ENCODE measurements at regions not wholly inside any gene's neighbourhood (a gene's known extent, or its start where the extent isn't known, plus 50 kb on each side); places are given as distances from the start of the nearest gene placed in this dataset.
"Not testable (repeated sequence)": the region's sequence is repeated elsewhere in the genome, so short reads cannot be mapped to it uniquely, and the experiment has no call there.

DNA sequence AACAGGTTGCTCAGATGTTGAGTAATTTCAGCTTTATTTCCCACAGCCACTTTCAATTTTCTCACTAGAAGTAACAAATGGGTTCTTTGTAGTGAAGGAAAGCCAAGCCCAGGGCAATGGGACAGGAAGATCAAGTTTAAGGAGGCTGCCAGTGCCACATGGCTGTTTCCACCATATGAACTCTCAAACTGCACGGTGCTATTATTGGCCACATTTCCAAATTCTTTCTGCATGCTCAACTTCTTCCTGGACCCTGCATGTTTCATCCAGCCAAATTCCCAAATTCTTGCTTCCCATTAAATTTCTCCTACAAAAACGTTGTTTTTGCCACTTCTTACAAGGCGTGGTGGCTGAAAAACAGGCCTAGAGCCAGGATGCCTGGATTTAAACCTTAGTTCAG is 193.3 kb upstream of the SPHKAP start:
- no peak overlapping the region for H3K4me3 ChIP-seq (replicated peaks; ENCODE audit: low read depth, low read length)
- no peak for DNase-seq (ENCODE audit: low read depth)
- TF ChIP-seq, protein P1, sequence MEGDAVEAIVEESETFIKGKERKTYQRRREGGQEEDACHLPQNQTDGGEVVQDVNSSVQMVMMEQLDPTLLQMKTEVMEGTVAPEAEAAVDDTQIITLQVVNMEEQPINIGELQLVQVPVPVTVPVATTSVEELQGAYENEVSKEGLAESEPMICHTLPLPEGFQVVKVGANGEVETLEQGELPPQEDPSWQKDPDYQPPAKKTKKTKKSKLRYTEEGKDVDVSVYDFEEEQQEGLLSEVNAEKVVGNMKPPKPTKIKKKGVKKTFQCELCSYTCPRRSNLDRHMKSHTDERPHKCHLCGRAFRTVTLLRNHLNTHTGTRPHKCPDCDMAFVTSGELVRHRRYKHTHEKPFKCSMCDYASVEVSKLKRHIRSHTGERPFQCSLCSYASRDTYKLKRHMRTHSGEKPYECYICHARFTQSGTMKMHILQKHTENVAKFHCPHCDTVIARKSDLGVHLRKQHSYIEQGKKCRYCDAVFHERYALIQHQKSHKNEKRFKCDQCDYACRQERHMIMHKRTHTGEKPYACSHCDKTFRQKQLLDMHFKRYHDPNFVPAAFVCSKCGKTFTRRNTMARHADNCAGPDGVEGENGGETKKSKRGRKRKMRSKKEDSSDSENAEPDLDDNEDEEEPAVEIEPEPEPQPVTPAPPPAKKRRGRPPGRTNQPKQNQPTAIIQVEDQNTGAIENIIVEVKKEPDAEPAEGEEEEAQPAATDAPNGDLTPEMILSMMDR (IDR thresholded peaks at IDR 0.05; ENCODE audit: low read length, missing control alignments): no peak

DNA sequence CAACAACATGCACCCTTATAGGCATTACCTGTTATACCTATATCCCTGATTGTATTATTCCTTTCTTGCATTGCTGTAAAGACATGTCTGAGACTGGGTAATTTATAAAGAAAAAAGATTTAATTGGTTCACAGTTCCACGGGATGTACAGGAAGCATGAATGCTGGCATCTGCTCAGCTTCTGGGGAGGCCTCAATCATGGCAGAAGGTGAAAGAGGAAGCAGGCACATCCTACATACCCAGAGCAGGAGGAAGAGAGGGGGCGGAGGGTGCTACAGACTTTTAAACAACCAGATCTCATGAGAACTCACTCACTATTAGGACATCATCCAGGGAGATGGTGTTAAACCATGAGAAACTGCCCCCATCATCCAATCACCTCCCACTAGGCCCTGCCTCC is 191.7 kb upstream of the SPHKAP start:
- TF ChIP-seq, protein P1 (IDR thresholded peaks at IDR 0.05; ENCODE audit: low read length, missing control alignments): no peak
- no peak for DNase-seq (ENCODE audit: low read depth)
- no peak overlapping the region for H3K4me3 ChIP-seq (replicated peaks; ENCODE audit: low read depth, low read length)

DNA sequence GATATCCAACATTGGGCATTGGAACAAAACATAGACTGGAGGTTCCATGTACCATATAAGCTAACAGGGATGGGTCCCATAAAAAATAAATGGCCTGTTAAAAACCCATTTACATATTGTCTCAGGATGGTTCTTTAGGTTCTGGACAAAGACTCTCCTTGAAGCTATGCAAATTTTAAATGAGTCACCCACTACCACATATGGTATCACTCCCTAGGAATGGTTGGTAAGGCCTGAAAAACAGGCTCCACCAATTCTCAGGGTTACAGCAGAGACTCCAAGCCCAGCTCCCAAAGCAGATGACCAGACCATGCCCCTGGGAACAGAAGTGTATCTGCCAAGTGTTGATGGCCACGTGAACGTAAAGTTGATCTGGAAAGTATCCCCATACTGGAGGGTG is 190.7 kb upstream of the SPHKAP start:
- DNase-seq (ENCODE audit: low read depth): no peak
- H3K4me3 ChIP-seq (replicated peaks; ENCODE audit: low read depth, low read length): no peak overlapping the region
- TF ChIP-seq, protein P1 (IDR thresholded peaks at IDR 0.05; ENCODE audit: low read length, missing control alignments): no peak

DNA sequence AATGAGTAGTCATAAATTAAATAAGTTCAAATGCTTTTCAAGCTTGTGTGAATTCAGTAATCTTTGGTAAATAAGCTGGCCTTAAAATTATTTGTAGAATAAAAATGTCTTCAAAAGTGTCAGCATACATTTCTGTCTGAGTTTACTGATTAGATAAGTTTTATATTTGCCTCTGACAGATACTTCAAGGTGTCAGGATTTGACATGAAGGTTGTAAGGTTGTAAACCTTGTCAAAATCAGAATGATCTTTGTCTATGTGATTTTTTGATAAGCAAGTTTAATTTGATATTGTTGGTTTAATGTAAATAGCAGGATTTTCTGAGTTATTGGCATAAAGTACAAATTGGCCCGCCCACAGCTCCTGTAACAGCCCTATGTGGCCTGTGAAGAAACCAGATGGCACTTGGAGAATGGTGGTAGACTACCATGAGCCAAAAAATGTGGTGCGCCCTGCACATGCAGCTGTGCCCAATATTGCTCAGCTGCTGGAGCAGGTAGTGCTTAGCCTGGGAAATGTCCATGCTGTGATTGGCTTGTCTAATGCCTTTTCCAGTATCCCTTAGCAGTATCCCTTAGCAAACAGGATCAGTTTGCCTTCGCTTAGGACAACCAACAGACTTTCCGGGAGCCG is 188.0 kb upstream of the SPHKAP start:
- TF ChIP-seq, protein P1 (IDR thresholded peaks at IDR 0.05; ENCODE audit: low read length, missing control alignments): no peak
- no peak overlapping the region for H3K4me3 ChIP-seq (replicated peaks; ENCODE audit: low read depth, low read length)
- DNase-seq (ENCODE audit: low read depth): no peak

DNA sequence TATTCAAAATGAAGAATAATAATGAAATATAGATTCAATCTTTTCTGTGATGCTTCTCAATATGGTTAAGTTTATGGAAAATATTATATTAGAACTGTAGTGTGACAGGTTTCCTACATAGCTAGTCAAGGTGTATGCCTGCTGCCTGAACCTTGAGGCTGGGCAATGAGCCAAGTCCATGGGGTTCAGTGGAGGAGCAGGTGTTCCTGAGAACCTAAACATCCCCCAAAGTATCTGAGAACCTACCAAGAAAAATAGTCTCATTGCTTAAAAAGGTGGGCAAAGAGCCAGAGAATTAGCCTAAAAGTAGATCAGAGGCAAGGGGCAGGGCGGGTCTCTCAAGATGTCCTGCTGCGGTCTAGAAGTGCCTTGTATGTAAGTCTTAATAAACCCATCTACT is 185.9 kb upstream of the SPHKAP start:
- TF ChIP-seq, protein P1 (IDR thresholded peaks at IDR 0.05; ENCODE audit: low read length, missing control alignments): no peak

DNA sequence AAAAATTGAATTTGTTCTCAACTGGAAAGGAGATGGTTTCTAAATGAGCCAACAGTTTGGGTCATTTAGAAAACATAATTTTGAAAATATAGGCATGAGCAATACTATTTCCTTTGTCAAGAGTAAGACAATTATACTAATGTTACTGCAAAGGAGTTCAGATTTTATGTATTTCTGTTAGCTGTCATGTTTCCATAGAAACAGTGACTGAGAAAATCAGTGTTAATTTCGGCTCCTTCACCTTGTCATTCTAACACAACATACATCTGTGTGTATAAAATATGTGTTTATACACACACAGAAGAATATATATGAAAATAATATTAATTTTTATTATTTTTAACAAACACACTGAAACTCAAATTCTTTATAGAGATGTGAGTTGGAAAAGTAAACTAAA is 178.0 kb upstream of the SPHKAP start:
- TF ChIP-seq, protein P1 (IDR thresholded peaks at IDR 0.05; ENCODE audit: low read length, missing control alignments): no peak
- no peak for DNase-seq (ENCODE audit: low read depth)
- no peak overlapping the region for H3K4me3 ChIP-seq (replicated peaks; ENCODE audit: low read depth, low read length)

More for the DNA sequence above, 185.9 kb upstream of the SPHKAP start:
- no peak for DNase-seq (ENCODE audit: low read depth)
- no peak overlapping the region for H3K4me3 ChIP-seq (replicated peaks; ENCODE audit: low read depth, low read length)

DNA sequence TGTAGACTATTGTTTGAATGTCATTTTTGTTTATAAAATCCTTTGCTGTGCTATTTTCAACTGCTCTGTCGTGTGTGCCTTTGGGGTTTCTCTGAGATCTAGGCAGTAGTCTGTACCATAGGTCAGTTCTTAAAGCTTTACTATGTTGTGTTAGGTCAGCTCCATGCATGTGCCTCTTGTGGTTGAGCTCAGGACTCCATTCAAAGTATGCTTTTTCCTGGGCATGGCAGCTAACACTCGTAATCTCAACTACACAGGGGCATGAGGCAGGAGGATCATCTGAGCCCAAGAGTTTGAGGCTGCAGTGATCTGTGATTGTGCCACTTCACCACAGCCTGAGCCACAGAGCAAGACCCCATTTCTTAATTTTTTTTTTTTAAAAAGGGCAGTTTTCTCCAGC is 174.4 kb upstream of the SPHKAP start:
- TF ChIP-seq, protein P1 (IDR thresholded peaks at IDR 0.05; ENCODE audit: low read length, missing control alignments): no peak
- H3K4me3 ChIP-seq (replicated peaks; ENCODE audit: low read depth, low read length): no peak overlapping the region
- no peak for DNase-seq (ENCODE audit: low read depth)

DNA sequence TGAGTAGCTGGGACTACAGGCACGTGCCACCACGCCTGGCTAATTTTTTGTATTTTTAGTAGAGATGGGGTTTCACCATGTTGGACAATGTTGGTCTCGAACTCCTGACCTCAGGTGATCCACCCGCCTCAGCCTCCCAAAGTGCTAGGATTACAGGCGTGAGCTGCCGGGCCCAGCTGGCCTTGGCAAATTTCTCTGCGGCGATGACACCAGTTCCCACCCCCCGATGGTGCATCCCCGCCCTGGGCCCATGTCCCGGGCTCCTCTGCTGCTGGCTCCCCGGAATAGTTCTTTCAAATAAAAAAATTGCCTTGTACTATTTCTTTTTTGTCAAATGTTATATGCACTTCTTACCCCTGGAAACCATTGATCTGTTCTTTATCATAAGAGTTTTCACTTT is 171.5 kb upstream of the SPHKAP start:
- not testable (repeated sequence) for H3K4me3 ChIP-seq (replicated peaks; ENCODE audit: low read depth, low read length); DNase-seq (ENCODE audit: low read depth)

Measured in fibroblast of pulmonary artery (primary cell).